OCI-LY7 (cell line): ENCODE measurements at regions not wholly inside any gene's neighbourhood (a gene's known extent, or its start where the extent isn't known, plus 50 kb on each side); places are given as distances from the start of the nearest gene placed in this dataset.

Experiments
- BruUV-seq: library from RNA; stranded (reverse); fragments of 400-500 nt; replicated peaks from 2 replicates; lab custom pipeline; 2021; lab: Mats Ljungman, UMichigan
- CTCF ChIA-PET: fragments of 300-600 bp; sonication (Branson Sonifier 250); formaldehyde crosslinking; loops from one replicate; lab custom pipeline; 2022; ENCODE audit warnings: antibody characterized with exemption; ENCODE audit not compliant: unreplicated experiment; lab: Charles Lee
- POLR2A ChIA-PET: fragments of 300-600 bp; sonication (Branson Sonifier 250); formaldehyde crosslinking; loops from one replicate; lab custom pipeline; 2022; ENCODE audit warnings: antibody characterized with exemption; lab: Charles Lee
- DNase-seq: peaks from one replicate; pipeline ENCODE4 v3.0.0-alpha.2; 2015; ENCODE audit warnings: low spot score
- H2AFZ ChIP-seq: fragments of 200-600 bp; sonication (generic), shearing (Covaris generic); 2 replicates; pipeline ENCODE4 v1.6.1; 2014; ENCODE audit warnings: mild to moderate bottlenecking, antibody characterized with exemption, low read length, moderate library complexity
- H3K27ac ChIP-seq: fragments of 200-600 bp; sonication (generic); 2 replicates; pipeline ENCODE4 v1.5.1; 2014; ENCODE audit warnings: mixed run types, low read depth, mild to moderate bottlenecking, moderate library complexity, low read length, inconsistent platforms; ENCODE audit not compliant: poor library complexity, severe bottlenecking
- H3K36me3 ChIP-seq: fragments of 200-600 bp; sonication (generic); 2 replicates; pipeline ENCODE4 v1.6.1; 2014; ENCODE audit warnings: mild to moderate bottlenecking, antibody characterized with exemption, low read length, moderate library complexity, mixed read lengths; ENCODE audit not compliant: insufficient read depth
- H3K4me1 ChIP-seq: fragments of 200-600 bp; sonication (generic); 2 replicates; pipeline ENCODE4 v1.5.1; 2014; ENCODE audit warnings: mild to moderate bottlenecking, low read length; ENCODE audit not compliant: insufficient read depth, poor library complexity, severe bottlenecking
- H3K4me2 ChIP-seq: fragments of 200-600 bp; sonication (generic); 2 replicates; pipeline ENCODE4 v1.6.1; 2014; ENCODE audit warnings: mild to moderate bottlenecking, low read length
- H3K4me3 ChIP-seq: fragments of 200-600 bp; sonication (generic); 2 replicates; pipeline ENCODE4 v1.5.1; 2014; ENCODE audit warnings: mild to moderate bottlenecking, low read depth, low read length; ENCODE audit not compliant: poor library complexity, severe bottlenecking
- H3K79me2 ChIP-seq: fragments of 200-600 bp; sonication (generic); 2 replicates; pipeline ENCODE4 v1.6.1; 2016; ENCODE audit warnings: low read depth, mild to moderate bottlenecking, low read length, moderate library complexity, mixed read lengths; ENCODE audit not compliant: insufficient read depth
- H3K9me2 ChIP-seq: fragments of 200-600 bp; sonication (generic); 2 replicates; pipeline ENCODE4 v1.6.1; 2016; ENCODE audit warnings: mild to moderate bottlenecking, low read length, mixed read lengths; ENCODE audit not compliant: insufficient read depth
- H3K9me3 ChIP-seq: fragments of 200-600 bp; sonication (generic); 2 replicates; pipeline ENCODE4 v1.6.1; 2014; ENCODE audit warnings: mild to moderate bottlenecking, mixed run types, low read length, mixed read lengths
- H4K20me1 ChIP-seq: fragments of 200-600 bp; sonication (generic); 2 replicates; pipeline ENCODE4 v1.6.1; 2014; ENCODE audit warnings: mild to moderate bottlenecking, antibody characterized with exemption, low read length, moderate library complexity, mixed read lengths; ENCODE audit not compliant: insufficient read depth
- EZH2phosphoT487 ChIP-seq: fragments of 200-600 bp; sonication (generic); IDR thresholded peaks from 2 replicates; pipeline ENCODE4 v1.6.1; 2018; ENCODE audit warnings: low read depth, borderline replicate concordance, mild to moderate bottlenecking, mixed run types, antibody characterized with exemption, low read length, moderate library complexity, mixed read lengths
- intact Hi-C: fragments of 100-400 bp; cut with micrococcal nuclease; formaldehyde crosslinking; loops from one replicate; pipeline ENCODE4 v1.10.0; 2022; ENCODE audit not compliant: unreplicated experiment
- TF ChIP-seq, protein P1 (sequence below): fragments of 200-600 bp; sonication (generic); conservative IDR thresholded peaks from 2 replicates; pipeline ENCODE4 v1.5.1; 2014; ENCODE audit warnings: mild to moderate bottlenecking, antibody characterized with exemption, low read length, moderate library complexity, mixed read lengths

DNA sequence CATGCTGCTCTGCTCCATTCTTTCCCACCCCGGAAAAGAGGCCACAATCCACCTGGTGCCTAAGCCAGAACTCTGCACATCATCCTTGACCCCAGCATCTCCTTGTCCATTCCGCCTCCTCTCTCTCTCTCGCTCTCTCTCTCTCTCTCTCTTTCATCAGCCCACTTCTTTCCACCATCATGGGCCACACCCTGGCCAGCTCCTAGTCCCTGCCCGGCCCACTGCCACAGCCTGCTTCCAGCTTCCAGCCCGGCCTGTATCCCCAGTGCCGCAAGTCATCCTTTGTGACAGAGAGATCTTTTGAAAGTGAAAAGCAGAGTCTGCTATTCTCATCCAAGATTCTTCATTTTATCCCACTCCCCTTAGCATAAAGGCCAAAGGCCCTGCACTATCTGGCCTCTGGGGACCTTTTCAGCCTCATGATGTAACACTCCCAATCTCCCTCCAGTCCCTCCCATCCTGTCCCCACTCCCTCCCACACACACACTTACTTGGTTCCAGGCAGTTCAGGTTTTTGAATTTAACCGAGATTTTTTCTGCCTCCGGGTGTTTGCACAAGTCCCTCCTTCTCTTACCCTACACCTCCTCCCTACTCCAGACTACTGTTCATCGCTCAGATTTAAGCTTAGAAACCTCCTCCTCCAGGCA is 214.0 kb downstream of the EN1 start:
- no peaks in the 10 kb centered on the region for H3K4me1 ChIP-seq
- DNase-seq, result no peak
- no peaks in the 10 kb centered on the region for H3K9me3 ChIP-seq
- ChIA-PET POLR2A (no interaction called here), CTCF (no interaction called here)
- H3K4me3 ChIP-seq, result no peak overlapping the region
- H3K79me2 ChIP-seq, result no peaks in the 10 kb centered on the region
- no peaks in the 10 kb centered on the region for H4K20me1 ChIP-seq
- no peak overlapping the region for H3K4me2 ChIP-seq
- no peaks in the 10 kb centered on the region for H3K36me3 ChIP-seq
- TF ChIP-seq, protein P1, sequence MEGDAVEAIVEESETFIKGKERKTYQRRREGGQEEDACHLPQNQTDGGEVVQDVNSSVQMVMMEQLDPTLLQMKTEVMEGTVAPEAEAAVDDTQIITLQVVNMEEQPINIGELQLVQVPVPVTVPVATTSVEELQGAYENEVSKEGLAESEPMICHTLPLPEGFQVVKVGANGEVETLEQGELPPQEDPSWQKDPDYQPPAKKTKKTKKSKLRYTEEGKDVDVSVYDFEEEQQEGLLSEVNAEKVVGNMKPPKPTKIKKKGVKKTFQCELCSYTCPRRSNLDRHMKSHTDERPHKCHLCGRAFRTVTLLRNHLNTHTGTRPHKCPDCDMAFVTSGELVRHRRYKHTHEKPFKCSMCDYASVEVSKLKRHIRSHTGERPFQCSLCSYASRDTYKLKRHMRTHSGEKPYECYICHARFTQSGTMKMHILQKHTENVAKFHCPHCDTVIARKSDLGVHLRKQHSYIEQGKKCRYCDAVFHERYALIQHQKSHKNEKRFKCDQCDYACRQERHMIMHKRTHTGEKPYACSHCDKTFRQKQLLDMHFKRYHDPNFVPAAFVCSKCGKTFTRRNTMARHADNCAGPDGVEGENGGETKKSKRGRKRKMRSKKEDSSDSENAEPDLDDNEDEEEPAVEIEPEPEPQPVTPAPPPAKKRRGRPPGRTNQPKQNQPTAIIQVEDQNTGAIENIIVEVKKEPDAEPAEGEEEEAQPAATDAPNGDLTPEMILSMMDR, result no peak
- TF ChIP-seq EZH2phosphoT487, result no peak
- no peak overlapping the region for H3K27ac ChIP-seq
- intact Hi-C loops, result no loop called here
- H3K9me2 ChIP-seq, result no peaks in the 10 kb centered on the region
- BruUV-seq, result no TSS peak
- H2AFZ ChIP-seq, result no peak overlapping the region

DNA sequence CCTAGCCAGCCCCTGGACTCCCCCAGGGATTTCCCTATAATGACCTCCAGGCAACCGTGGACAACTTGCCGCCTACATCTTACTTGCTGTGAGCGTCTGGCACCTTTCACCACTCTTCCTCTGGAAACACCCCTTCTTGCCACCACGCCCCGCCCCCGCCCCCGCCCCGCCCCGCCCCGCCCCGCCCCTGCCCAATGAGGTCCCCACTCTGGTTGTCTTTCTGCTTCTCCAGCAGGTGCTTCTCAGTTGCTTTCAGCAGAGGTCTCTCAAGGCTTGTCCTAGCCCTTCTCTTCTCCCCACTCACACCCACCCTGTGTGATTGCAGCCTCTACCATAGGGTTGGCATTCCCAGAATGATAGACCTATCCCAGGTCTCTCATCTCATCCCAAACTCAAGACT is 214.5 kb downstream of the EN1 start:
- CTCF ChIA-PET, result no interaction called here
- TF ChIP-seq, protein P1, result no peak
- TF ChIP-seq EZH2phosphoT487, result no peak

DNA sequence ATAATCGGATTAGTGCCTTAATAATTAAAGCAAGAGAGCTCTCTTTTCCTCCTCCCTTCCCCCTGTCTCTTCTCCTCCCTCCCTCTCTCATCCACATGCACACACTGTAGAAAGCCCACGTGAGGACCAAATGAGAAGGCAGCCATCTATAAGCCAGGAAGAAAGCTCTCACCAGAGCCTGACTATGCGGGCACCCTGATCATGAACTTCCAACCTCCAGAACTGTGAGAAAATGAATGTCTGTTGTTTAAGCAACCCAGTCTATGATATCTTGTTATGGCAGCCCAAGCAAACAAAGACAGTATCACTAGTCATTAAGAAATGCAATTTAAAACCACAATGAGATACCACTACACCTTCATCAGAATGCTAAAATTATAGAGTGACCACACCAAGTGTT is 220.3 kb downstream of the EN1 start:
- H2AFZ ChIP-seq, result no peak overlapping the region
- no peaks in the 10 kb centered on the region for H3K36me3 ChIP-seq
- H3K79me2 ChIP-seq, result no peaks in the 10 kb centered on the region
- no peak overlapping the region for H3K4me3 ChIP-seq
- no peaks in the 10 kb centered on the region for H3K4me1 ChIP-seq
- POLR2A ChIA-PET, result no interaction called here
- DNase-seq, result no peak
- no peak overlapping the region for H3K4me2 ChIP-seq
- H3K27ac ChIP-seq, result no peak overlapping the region
- CTCF ChIA-PET, result no interaction called here
- TF ChIP-seq, protein P1, result no peak
- TF ChIP-seq EZH2phosphoT487, result no peak
- intact Hi-C loops, result no loop called here
- no peaks in the 10 kb centered on the region for H3K9me2 ChIP-seq
- H4K20me1 ChIP-seq, result no peaks in the 10 kb centered on the region
- H3K9me3 ChIP-seq, result no peaks in the 10 kb centered on the region
- no TSS peak for BruUV-seq

More for the DNA sequence above, 214.5 kb downstream of the EN1 start:
- Histone ChIP-seq H4K20me1 (no peaks in the 10 kb centered on the region), H3K4me3 (no peak overlapping the region), H3K4me2 (no peak overlapping the region), H3K79me2 (no peaks in the 10 kb centered on the region), H3K27ac (no peak overlapping the region), H3K9me3 (no peaks in the 10 kb centered on the region), H2AFZ (no peak overlapping the region), H3K4me1 (no peaks in the 10 kb centered on the region), H3K36me3 (no peaks in the 10 kb centered on the region), H3K9me2 (no peaks in the 10 kb centered on the region)
- POLR2A ChIA-PET, result no interaction called here
- no peak for DNase-seq
- no TSS peak for BruUV-seq
- intact Hi-C loops, result no loop called here
